Body of pancreas (tissue), 4 donors: ENCODE measurements at regions not wholly inside any gene's neighbourhood (a gene's known extent, or its start where the extent isn't known, plus 50 kb on each side); places are given as distances from the start of the nearest gene placed in this dataset.

ENCODE experiments used
- POLR2A ChIP-seq, 3 donors: fragments of 450-650 bp; IDR thresholded peaks; one replicate each; pipeline ENCODE4 v1.6.1; 2016; ENCODE audit warnings: antibody characterized with exemption in 3 of 3, mild to moderate bottlenecking in 2 of 3
- TF ChIP-seq, protein P1 (sequence below), 7 experiments: fragments of 450-650 bp in 4 of 7; fragments of 200-600 bp in 3 of 7; sonication (generic) in 3 of 7; IDR thresholded peaks; one replicate each; pipeline ENCODE4 v1.5.1; 2016 to 2019; ENCODE audit warnings: antibody characterized with exemption in 7 of 7

DNA sequence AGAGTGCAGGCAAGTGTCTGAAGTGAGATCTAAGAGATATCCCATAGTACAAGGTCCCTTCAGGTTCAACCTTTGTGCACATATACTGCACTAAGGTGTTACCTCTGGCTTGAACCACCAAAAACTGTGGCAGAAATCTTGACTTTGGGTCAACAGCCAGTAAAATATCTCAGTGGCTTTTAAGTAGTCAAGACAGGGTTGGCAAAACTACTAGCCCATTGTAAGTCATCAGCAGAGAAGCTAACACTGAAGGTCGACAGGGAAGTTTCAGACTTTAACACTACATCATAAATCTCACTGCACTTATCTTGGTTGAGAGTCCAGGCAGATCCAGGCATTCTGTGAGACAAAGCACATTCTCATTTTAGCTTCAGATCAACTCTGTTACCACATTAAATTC lies 1684.7 kb downstream of the HACE1 start:
- TF ChIP-seq, protein P1, sequence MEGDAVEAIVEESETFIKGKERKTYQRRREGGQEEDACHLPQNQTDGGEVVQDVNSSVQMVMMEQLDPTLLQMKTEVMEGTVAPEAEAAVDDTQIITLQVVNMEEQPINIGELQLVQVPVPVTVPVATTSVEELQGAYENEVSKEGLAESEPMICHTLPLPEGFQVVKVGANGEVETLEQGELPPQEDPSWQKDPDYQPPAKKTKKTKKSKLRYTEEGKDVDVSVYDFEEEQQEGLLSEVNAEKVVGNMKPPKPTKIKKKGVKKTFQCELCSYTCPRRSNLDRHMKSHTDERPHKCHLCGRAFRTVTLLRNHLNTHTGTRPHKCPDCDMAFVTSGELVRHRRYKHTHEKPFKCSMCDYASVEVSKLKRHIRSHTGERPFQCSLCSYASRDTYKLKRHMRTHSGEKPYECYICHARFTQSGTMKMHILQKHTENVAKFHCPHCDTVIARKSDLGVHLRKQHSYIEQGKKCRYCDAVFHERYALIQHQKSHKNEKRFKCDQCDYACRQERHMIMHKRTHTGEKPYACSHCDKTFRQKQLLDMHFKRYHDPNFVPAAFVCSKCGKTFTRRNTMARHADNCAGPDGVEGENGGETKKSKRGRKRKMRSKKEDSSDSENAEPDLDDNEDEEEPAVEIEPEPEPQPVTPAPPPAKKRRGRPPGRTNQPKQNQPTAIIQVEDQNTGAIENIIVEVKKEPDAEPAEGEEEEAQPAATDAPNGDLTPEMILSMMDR (IDR thresholded peaks at IDR 0.05) = no peak
- TF ChIP-seq POLR2A (IDR thresholded peaks at IDR 0.05) = no peak
